Neural progenitor cell (in vitro differentiated cells): ENCODE measurements at regions not wholly inside any gene's neighbourhood (a gene's known extent, or its start where the extent isn't known, plus 50 kb on each side); places are given as distances from the start of the nearest gene placed in this dataset.

Experiments
- CTCF ChIP-seq: fragments of 200-600 bp; sonication (generic); IDR thresholded peaks from 2 replicates; pipeline ENCODE4 v1.5.1; 2017; ENCODE audit warnings: antibody characterized with exemption, mild to moderate bottlenecking
- EZH2 ChIP-seq: fragments of 200-600 bp; sonication (generic); IDR thresholded peaks from 2 replicates; pipeline ENCODE4 v1.6.1; 2017; ENCODE audit warnings: antibody characterized with exemption, mild to moderate bottlenecking, moderate library complexity
- EZH2phosphoT487 ChIP-seq: fragments of 200-600 bp; sonication (generic); IDR thresholded peaks from 2 replicates; pipeline ENCODE4 v1.6.1; 2017; ENCODE audit warnings: antibody characterized with exemption

- no peak for TF ChIP-seq EZH2
- TF ChIP-seq CTCF = no peak
- no peak for TF ChIP-seq EZH2phosphoT487
Measured at GRCh38 chr1:81596341-81596740, 204.4 kb upstream of the ADGRL2 start.
